AG10803 (cell line): ENCODE measurements at regions not wholly inside any gene's neighbourhood (a gene's known extent, or its start where the extent isn't known, plus 50 kb on each side); places are given as distances from the start of the nearest gene placed in this dataset.
A peak's percentile ranks its signal among the peaks of the same experiment; 100 is the strongest.
"Not testable (repeated sequence)": the region's sequence is repeated elsewhere in the genome, so short reads cannot be mapped to it uniquely, and the experiment has no call there.

Source experiments
- DNase-seq: peaks from one replicate; pipeline ENCODE4 v3.0.0; 2010; ENCODE audit warnings: low read depth
- H3K4me3 ChIP-seq: 2 replicates; pipeline ENCODE4 v1.5.1; 2011; ENCODE audit warnings: mild to moderate bottlenecking, low read length, control low read depth
- TF ChIP-seq, protein P1 (sequence below): conservative IDR thresholded peaks from 2 replicates; pipeline ENCODE4 v1.5.1; 2011; ENCODE audit warnings: mild to moderate bottlenecking, low read length, control low read depth, inconsistent platforms

- DNase-seq = no peak
- TF ChIP-seq, protein P1, sequence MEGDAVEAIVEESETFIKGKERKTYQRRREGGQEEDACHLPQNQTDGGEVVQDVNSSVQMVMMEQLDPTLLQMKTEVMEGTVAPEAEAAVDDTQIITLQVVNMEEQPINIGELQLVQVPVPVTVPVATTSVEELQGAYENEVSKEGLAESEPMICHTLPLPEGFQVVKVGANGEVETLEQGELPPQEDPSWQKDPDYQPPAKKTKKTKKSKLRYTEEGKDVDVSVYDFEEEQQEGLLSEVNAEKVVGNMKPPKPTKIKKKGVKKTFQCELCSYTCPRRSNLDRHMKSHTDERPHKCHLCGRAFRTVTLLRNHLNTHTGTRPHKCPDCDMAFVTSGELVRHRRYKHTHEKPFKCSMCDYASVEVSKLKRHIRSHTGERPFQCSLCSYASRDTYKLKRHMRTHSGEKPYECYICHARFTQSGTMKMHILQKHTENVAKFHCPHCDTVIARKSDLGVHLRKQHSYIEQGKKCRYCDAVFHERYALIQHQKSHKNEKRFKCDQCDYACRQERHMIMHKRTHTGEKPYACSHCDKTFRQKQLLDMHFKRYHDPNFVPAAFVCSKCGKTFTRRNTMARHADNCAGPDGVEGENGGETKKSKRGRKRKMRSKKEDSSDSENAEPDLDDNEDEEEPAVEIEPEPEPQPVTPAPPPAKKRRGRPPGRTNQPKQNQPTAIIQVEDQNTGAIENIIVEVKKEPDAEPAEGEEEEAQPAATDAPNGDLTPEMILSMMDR = no peak
- no peak overlapping the region for H3K4me3 ChIP-seq
These were observed 92.0 kb upstream of the KIF26B start for GRCh38 chr1:245062741-245063305.

- DNase-seq = not testable (repeated sequence)
These were observed 93.0 kb upstream of the KIF26B start for GRCh38 chr1:245061808-245062207.

GRCh38 chr1:245060684-245061374 lies 94.0 kb upstream of the KIF26B start:
- no peak overlapping the region for H3K4me3 ChIP-seq
- TF ChIP-seq, protein P1 = no peak
- DNase-seq = peak; percentile 26

More at GRCh38 chr1:245061808-245062207, 93.0 kb upstream of the KIF26B start:
- not testable (repeated sequence) for H3K4me3 ChIP-seq

- DNase-seq = no peak
- no peak overlapping the region for H3K4me3 ChIP-seq
- TF ChIP-seq, protein P1 = no peak
These were observed 94.9 kb upstream of the KIF26B start for GRCh38 chr1:245059806-245060424.

- no peak for DNase-seq
- TF ChIP-seq, protein P1 = no peak
- H3K4me3 ChIP-seq = no peak overlapping the region
These were observed 95.9 kb upstream of the KIF26B start for GRCh38 chr1:245058882-245059281.

GRCh38 chr1:245058436-245058835 lies 96.3 kb upstream of the KIF26B start:
- no peak overlapping the region for H3K4me3 ChIP-seq
- TF ChIP-seq, protein P1 = no peak
- no peak for DNase-seq

DNA sequence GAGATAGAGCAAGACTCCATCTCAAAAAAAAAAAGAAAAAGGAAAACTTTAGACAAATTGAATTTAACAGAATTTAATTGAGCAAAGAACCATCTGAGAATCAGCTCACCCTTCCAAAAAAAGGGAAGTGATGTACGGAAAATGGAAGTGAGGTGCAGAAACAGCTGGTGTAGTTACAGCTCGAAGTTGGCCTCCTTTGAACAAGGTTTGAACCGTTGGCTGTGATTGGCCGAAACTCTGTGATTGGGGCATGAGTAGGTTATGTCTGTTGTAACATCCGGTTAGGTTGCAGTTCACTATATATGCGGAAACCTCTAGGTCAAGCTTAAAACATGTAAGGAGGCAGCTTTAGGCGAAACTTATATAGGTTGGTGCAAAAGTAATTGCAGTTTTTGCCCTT lies 97.9 kb upstream of the KIF26B start:
- no peak overlapping the region for H3K4me3 ChIP-seq
- TF ChIP-seq, protein P1 = no peak
- DNase-seq = no peak

DNA sequence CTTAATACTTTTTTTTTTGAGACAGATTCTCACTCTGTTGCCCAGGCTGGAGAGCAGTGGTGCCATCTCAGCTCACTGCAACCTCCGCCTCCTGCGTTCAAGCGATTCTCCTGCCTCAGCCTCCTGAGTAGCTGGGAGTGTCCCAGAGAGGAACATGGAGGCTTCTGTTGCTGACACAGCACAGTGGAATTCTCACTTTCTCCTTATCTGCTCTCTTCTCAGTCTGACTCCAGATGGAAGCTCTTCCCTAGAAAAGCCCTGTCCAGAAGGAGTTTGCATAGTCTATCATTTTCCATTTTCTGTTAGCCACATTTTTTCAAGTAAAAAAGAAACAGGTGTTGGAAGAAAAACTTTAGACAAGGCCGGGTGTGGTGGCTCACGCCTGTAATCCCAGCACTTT lies 98.5 kb upstream of the KIF26B start:
- peak; percentile 2 for DNase-seq
- H3K4me3 ChIP-seq = not testable (repeated sequence)
